AG04450 (cell line): ENCODE measurements at regions not wholly inside any gene's neighbourhood (a gene's known extent, or its start where the extent isn't known, plus 50 kb on each side); places are given as distances from the start of the nearest gene placed in this dataset.

Experiments
- CTCF ChIA-PET: fragments of 300-600, 350-600 bp; formaldehyde crosslinking; extraction: SDS; loops from one replicate; lab custom pipeline; 2022; ENCODE audit warnings: antibody characterized with exemption, inconsistent platforms; lab: Charles Lee
- POLR2A ChIA-PET: fragments of 350-600 bp; formaldehyde crosslinking; extraction: SDS; loops from one replicate; lab custom pipeline; 2021; ENCODE audit warnings: antibody characterized with exemption, inconsistent platforms; lab: Yijun Ruan, JAX
- DNase-seq: peaks from one replicate; pipeline ENCODE4 v3.0.0-alpha.2; 2011; ENCODE audit warnings: low read depth, low spot score
- H3K27ac ChIP-seq: one replicate; pipeline ENCODE4 v1.5.1; 2012; ENCODE audit warnings: low read depth, low read length, control low read depth
- H3K27me3 ChIP-seq: one replicate; pipeline ENCODE4 v1.6.0; 2012; ENCODE audit warnings: low read length; ENCODE audit not compliant: control insufficient read depth, insufficient read depth
- H3K4me3 ChIP-seq: 2 replicates; pipeline ENCODE4 v1.5.1; 2011; ENCODE audit warnings: mild to moderate bottlenecking, low read depth, low read length, control low read depth
- H3K9me3 ChIP-seq: 2 replicates; pipeline ENCODE4 v1.5.1; 2012; ENCODE audit warnings: low read length; ENCODE audit not compliant: control insufficient read depth, insufficient read depth
- CTCF ChIP-seq: IDR thresholded peaks from 2 replicates; pipeline ENCODE4 v1.5.1; 2011; ENCODE audit warnings: low read depth, low read length, control low read depth, inconsistent platforms

DNA sequence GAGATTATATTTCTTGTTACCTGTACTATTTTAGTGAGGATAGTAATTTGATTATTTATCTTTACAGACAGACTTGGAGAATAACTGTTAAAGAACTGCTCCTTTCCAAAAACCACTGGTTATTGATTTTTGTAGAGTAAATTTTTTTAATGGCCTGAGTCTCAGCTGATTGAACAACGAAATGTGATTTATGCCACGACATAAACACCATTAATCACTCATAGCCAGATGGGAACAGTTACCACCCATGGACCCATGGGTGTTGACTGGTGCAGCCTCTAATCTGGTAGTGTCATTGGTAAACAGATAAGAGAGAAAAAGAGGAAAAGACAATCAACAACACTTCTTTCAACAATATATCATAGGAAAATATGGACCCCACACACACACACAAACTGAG, 101.4 kb upstream of the BEND6 start:
- TF ChIP-seq CTCF: no peak
- ChIA-PET POLR2A (interaction anchor here (1.3 kb wide), 1 partner anchor 37 kb away, joined by 4 read pairs; no protein-coding TSS in a partner anchor), CTCF (interaction anchor here (0.6 to 4.8 kb wide), 7 partner anchors 9 to 215 kb away, joined by 3 to 78 read pairs (median 5); partner anchors contain the start of gene BEND6)

DNA sequence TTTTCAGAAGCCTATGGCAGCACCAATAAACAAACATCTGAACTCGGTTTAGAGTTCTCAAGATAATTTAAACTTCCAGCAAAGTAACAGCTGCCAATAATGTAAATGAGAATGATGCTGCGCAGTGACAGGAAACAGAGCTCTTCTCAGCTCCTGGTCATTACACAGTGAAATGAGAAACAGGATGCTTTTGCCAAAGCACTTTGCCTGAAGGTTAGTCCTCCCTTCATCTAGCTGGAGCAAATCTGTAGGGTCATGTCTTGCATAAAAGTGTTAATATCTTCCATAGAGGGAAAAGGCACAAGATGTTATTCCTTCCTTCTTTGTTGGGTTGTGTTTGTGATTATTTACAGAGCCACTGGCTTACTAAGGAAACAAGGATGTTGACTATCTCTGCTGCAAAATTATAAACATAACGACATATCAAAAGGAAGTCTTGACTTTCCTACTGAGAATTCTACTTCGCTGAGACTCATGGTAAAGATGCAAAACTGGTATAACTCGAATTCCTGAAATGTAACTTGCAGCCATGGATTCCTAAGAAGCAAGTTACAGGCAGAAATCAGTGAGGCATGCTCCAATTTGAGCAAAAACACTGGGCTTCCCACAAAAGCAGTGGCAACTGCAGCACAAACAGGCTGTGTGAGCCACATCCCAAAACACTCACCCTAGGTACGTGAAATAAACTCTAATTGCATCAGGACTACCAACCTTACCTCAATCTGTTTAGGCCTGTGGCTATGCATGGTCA, 102.5 kb upstream of the BEND6 start:
- DNase-seq: no peak
- Histone ChIP-seq H3K27me3 (no peaks in the 10 kb centered on the region), H3K4me3 (peak overlapping the region; percentile 69), H3K27ac (peak overlapping the region; percentile 71), H3K9me3 (no peaks in the 10 kb centered on the region)
- ChIA-PET POLR2A (interaction anchor here (1.3 kb wide), 1 partner anchor 38 kb away, joined by 4 read pairs; no protein-coding TSS in a partner anchor), CTCF (interaction anchor here (0.6 to 4.8 kb wide), 20 partner anchors 8 to 473 kb away, joined by 3 to 78 read pairs (median 7); partner anchors contain the start of gene DST)
- no peak for TF ChIP-seq CTCF

More for the DNA sequence above, 101.4 kb upstream of the BEND6 start:
- H3K4me3 ChIP-seq: no peak overlapping the region
- H3K9me3 ChIP-seq: no peaks in the 10 kb centered on the region
- no peak overlapping the region for H3K27ac ChIP-seq
- no peaks in the 10 kb centered on the region for H3K27me3 ChIP-seq
- no peak for DNase-seq

DNA sequence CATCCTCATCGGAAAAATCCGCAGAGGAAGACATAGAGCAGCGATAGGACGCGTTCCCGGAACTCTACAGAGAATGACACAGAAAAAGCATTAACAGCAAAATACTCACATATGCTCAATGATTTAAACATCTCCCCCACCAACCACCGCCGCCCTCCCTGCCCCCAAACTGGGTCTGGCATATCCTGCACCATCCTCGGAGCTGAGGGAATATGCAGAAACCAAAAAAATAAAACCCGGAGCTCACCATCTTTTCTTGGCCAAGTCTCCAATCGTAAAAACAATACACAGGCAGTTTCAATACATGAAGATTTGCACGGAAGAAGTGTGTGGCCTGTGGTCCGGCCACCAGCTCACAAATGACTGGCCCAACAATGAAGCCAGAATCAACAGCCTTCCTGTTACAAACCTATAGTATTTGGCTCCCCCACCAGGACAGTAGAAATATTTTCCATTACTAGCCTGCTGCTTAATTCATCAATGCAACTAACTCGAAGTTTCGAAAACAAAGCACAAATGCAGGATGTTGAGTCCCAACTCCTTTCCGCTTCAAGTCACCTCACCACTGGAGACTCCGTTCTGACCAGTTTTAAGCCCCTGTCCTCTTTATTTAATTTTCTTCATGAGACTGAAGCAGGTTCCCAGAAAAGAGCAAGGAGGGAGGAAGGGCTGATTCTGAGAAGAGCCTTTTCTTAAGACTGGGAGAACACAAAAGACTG, 103.2 kb upstream of the BEND6 start:
- CTCF ChIA-PET: interaction anchor here (0.5 to 4.8 kb wide), 49 partner anchors 10 to 496 kb away, joined by 3 to 78 read pairs (median 5); partner anchors contain the start of genes BEND6 and DST
- peak overlapping the region; percentile 74 for H3K27ac ChIP-seq
- DNase-seq: peak; percentile 57
- no peaks in the 10 kb centered on the region for H3K9me3 ChIP-seq
- H3K4me3 ChIP-seq: peak overlapping the region; percentile 69
- no peaks in the 10 kb centered on the region for H3K27me3 ChIP-seq
- peak; percentile 69 for TF ChIP-seq CTCF
- POLR2A ChIA-PET: interaction anchor here (0.8 to 2.1 kb wide), 5 partner anchors 10 to 209 kb away, joined by 3 to 6 read pairs (median 3); partner anchors contain the start of gene DST

DNA sequence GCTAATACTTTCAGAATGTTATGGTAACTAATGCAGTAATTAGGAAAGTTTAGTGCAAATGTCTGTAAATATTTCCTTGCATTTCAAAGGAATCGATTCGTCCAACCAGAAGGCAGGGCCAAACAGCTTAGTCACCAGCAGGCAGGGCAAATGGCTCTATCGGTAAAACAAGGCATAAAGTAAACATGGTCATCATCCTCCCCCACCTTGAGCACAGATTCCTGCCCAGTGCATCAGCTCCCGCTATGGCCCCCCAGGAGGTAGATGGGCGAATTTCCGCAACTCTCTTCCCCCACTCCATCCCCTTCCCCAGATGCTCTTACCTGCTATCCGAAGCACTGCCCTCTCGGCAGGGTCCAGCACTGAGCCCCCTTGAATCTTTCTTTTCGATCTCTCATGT, 103.8 kb upstream of the BEND6 start:
- H3K9me3 ChIP-seq: no peaks in the 10 kb centered on the region
- TF ChIP-seq CTCF: peak; percentile 27; the same call in 1 of the 2 replicates
- peak overlapping the region; percentile 69 for H3K4me3 ChIP-seq
- peak overlapping the region; percentile 74 for H3K27ac ChIP-seq
- no peak for DNase-seq
- ChIA-PET POLR2A (interaction anchor here (0.6 to 2.1 kb wide), 6 partner anchors 11 to 209 kb away, joined by 3 to 6 read pairs (median 3); partner anchors contain the start of gene DST), CTCF (interaction anchor here (0.6 to 4.8 kb wide), 49 partner anchors 10 to 495 kb away, joined by 3 to 78 read pairs (median 5); partner anchors contain the start of genes BEND6 and DST)
- H3K27me3 ChIP-seq: no peaks in the 10 kb centered on the region
